COLO829 (cell line): ENCODE measurements at regions not wholly inside any gene's neighbourhood (a gene's known extent, or its start where the extent isn't known, plus 50 kb on each side); places are given as distances from the start of the nearest gene placed in this dataset.

Experiments used
- DNase-seq: peaks from one replicate; pipeline ENCODE4 v3.0.0; 2012; ENCODE audit warnings: low spot score

GRCh38 chr4:135316266-135316779, 1114.7 kb upstream of the PABPC4L start:
- DNase-seq = no peak

- no peak for DNase-seq
Observed at GRCh38 chr4:135290136-135290535, 1088.5 kb upstream of the PABPC4L start.

GRCh38 chr4:135283934-135284333, 1082.3 kb upstream of the PABPC4L start:
- DNase-seq = no peak

DNA sequence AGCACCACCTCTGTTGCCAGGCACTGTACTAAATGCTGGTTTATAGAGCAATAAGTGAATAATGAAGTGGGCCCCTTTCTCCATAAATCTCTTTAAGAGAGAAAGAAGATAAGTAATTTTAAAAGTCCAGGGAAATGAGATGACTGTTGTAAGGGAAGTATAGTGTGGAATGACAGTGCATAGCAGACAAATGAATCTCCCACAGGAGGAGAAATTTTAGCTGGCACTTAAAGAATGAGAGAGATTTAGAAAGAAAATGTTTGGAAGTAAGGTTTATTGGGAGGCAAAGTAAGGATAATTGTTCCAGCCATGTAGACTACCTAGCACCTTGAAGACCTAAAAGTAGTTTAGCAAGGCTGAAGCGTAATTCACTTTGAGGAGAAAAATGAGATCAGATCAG, 1081.1 kb upstream of the PABPC4L start:
- DNase-seq = no peak

DNA sequence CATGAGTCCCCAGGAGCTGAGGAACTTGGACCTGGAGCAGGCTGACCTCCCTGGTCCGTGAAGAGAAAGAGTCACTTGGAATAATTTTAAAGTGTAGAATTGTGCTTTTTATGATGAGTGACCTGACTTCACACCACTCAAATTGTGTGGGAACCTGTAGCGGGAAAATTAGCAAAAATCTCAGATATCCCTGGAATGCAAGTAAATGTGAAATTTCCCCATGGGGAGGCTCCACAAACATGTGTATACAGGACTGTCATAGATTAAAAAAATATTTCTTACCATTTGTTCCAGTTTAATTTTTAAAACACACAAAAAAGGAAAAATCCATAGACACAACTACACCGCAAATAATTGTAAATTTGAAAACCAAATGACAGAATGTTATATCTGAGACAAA, 1079.6 kb upstream of the PABPC4L start:
- no peak for DNase-seq

DNA sequence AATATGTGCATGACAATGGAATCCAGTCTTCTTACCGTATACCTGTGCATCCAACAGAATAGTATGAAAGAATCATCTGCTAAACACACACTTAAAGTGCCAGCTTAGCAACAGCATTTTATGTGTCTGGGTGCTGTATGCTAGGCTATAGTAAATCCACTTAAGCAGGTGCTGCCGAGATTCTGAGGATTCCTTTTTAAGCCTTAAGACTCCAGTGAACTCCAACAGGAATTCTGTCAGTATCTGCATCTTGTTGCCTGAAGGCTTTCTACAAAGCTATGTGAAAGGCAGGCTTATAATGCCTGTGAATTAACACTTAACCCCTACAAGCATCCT, 1076.4 kb upstream of the PABPC4L start:
- no peak for DNase-seq

GRCh38 chr4:135277068-135277979, 1075.7 kb upstream of the PABPC4L start:
- DNase-seq = no peak

DNA sequence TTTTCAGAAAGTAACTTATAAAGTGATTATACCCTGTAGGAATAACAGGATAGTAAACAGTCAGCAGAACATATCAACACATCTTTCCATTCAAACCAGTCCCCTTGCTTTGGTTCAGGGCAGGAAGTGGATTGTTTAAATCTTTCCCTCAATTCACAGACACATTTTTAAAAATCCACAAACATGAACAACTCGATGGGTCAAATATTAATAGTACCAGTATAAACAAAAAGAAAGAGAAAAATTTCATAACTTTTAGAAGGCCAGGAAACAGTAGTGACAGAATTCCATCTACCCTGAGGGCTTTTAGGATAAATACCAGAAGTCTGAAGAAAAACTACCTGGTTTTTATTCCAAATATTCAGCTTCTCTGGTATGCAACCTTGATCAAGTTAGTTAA, 1072.8 kb upstream of the PABPC4L start:
- no peak for DNase-seq

GRCh38 chr4:135269125-135269890, 1067.7 kb upstream of the PABPC4L start:
- no peak for DNase-seq

DNA sequence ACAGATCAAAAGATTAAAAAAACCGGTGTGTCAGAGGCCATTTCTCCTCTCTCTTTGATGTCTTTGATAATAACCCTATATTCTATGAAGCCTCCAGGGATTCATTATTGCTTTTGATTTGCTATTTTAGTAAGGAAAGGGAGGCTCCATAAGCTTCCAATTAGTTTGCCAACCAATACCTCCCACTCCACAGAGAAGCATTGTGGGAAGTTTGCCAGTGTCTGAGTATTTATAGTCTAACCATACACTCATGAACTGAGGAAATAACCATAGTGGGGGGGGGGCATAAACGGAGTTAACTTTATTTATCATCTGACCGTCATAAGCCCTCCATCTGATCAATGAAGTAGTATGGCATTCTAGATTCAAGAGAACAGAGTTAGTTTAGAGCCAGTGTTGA, 1066.8 kb upstream of the PABPC4L start:
- DNase-seq = no peak

GRCh38 chr4:135267148-135267865, 1065.7 kb upstream of the PABPC4L start:
- DNase-seq = no peak

DNA sequence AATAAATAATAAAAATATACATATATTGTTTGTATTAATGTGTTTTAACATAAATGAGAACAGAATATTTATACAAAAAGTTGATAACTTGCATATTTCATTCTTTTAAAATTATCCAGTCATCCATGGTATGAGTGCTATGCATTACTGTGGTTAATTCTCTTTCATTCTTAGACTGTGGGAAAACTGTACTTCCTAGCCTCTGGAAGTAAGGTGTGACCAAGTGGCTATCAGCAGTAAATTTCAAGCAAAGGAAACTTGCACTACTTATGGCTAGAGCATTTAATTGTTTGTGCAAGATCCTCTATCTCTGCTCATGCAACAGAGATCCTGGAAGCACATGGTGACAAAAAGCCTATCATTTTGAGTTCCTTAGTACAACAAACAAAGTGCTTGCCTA, 1054.5 kb upstream of the PABPC4L start:
- DNase-seq = no peak

- DNase-seq = no peak
Observed at GRCh38 chr4:135250040-135250439, 1048.5 kb upstream of the PABPC4L start.

GRCh38 chr4:135249024-135249423, 1047.4 kb upstream of the PABPC4L start:
- no peak for DNase-seq

GRCh38 chr4:135244696-135245095, 1043.1 kb upstream of the PABPC4L start:
- no peak for DNase-seq

DNA sequence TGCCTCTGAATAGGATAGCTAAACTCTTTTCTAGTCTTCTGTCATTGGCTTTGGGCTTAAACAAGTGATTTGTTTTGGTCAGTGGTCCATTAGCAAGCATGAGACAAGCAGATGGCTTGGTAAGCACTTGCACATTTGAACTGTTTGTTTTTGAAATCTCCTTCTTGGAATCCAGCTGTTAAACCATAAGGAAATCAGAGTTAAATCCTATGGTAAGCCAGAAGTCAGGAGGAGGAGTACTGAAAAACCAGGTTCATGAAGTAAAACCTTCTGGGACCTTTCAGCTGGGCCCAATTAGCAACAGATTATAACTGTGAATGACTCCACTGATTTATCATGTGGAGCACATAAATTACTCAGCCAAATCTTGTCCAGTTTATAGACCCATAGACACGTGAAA, 1042.5 kb upstream of the PABPC4L start:
- DNase-seq = no peak

GRCh38 chr4:135240796-135241195, 1039.2 kb upstream of the PABPC4L start:
- DNase-seq = no peak

DNA sequence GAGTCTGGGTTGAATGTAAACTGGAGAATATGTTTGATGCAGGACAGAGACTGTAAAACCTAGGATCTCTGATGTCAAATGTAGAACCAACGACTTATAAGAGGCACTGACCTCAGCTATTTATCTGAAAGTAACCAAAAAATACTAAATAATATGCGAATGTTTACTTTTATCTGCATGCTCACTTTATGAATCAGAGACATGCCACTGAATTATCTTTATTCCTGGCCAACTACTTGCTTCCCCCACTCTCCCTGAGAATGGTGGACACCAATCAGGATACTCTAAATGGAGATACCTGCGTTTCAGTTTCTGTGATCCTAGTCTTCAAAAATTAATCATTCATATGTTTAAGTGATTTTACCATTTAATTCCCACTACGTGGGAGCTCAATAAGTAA, 1038.4 kb upstream of the PABPC4L start:
- no peak for DNase-seq

- no peak for DNase-seq
Observed at GRCh38 chr4:135238940-135239339, 1037.4 kb upstream of the PABPC4L start.

DNA sequence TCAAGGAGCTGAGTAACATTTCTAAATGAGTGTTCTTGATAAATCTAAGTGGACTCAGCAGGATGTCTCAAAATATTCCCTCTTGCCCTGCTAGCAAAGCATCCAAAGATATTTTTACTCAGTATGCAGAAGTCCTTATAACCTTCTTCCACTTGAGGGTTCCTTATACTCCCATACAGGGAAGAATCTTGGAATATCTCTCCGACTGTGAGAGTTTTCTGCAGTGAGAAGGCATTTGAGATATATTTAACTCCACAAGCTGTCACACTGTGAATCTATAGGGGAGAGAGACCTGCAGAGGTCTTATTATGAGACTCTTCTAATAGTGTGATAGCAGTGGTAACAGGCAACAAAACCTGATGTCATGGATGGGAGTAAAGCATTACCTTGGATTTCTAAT, 1034.5 kb upstream of the PABPC4L start:
- no peak for DNase-seq

GRCh38 chr4:135227842-135228241, 1026.3 kb upstream of the PABPC4L start:
- no peak for DNase-seq

GRCh38 chr4:135225551-135225950, 1024.0 kb upstream of the PABPC4L start:
- DNase-seq = no peak

DNA sequence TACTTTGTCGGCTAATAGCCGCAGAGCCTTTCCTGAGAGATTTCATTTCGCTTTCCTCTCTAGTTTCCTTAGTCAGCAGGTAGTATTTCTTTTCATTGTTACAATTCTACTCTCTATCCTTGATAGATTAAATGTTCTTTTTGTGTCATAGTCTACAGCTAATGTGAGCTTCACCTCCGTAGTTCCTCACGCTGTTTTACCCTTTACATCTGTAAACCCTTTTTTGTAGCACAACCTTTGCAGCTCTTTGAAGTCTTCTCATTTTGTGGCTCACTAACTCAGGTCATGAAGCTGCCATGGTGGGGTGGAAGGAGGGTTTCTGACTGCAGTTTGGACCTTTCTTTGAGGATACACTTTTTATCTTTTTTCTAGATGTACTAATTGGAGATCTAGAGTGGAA, 1008.8 kb upstream of the PABPC4L start:
- DNase-seq = no peak
